NOMO-1 treated with dmso at 0.1 percent for 144 hours (cell line): ENCODE measurements at regions not wholly inside any gene's neighbourhood (a gene's known extent, or its start where the extent isn't known, plus 50 kb on each side); places are given as distances from the start of the nearest gene placed in this dataset.
"Not testable (repeated sequence)": the region's sequence is repeated elsewhere in the genome, so short reads cannot be mapped to it uniquely, and the experiment has no call there.

Experiments
- DNase-seq: peaks from one replicate; lab custom pipeline; 2025; ENCODE audit not compliant: unreplicated experiment; lab: John Stamatoyannopoulos, UW

DNA sequence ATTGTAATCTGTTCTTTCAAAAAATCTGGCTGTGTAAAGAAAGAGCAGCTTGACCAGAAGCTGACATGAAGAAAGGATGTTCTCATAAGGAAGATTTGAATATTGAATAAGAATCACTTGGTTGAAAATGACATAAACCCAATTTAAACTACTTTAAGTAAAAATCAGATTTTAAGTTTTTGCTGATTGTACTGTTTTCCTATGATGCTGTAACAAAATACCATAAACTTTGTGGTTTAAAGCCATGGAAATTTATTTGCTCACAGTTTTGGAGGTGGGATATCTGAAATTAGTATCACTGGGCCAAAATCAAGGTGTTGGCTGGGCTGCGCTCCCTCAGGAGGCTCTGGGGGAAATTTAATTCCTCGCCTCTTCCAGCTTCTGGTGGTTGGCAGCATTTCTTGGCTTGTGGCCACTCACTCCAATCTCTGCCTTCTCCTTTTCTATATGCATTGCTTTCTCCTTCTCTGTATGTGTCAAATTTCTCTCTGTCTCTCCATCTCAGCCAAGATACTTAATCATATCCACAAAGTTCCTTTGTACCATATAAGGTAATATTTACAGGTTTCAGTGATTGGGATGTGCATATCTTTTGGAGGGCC is 141.2 kb upstream of the ZFP64 start:
- no peak for DNase-seq

DNA sequence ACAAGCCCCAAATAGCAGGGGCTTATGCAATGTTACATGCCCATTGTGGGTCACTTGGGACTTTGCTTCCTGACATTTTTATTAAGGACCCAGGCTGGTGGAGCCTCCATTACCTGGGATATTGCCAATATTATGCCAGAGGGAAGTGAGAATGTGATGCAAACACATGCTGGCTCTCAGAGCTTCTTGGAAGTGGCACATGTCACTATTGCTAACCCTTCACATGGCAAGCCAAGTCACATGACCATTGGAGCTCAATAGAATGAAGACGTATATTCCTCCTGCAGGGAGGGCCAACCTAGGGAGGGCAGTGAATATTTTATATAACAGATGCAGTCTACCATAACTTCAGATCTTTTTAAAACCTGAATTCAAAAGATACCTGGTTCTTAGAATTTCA is 140.7 kb upstream of the ZFP64 start:
- DNase-seq, result no peak

GRCh38 chr20:52331655-52332054 is 140.1 kb upstream of the ZFP64 start:
- no peak for DNase-seq

- no peak for DNase-seq
These were observed 129.8 kb upstream of the ZFP64 start for GRCh38 chr20:52321396-52321795.

DNA sequence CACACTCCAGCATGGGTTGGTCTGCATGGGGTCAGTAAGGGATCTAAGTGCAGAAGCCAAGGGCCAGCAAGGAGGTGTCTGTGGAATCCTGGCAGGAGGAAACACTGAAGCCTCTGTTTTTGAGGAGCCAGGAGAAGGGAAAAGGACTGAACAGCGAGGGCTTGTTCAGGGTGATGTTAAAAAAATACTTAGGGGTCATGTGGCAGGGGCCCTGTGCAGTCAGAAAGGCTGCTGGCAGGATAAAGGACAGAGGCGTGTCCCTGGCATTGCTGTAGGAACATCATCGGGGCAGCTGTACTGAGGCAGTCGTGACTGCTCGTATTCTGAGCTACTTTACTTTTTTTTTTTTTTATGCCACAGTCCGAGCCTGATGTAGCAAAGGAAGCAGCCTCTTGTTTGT is 127.1 kb upstream of the ZFP64 start:
- no peak for DNase-seq

DNA sequence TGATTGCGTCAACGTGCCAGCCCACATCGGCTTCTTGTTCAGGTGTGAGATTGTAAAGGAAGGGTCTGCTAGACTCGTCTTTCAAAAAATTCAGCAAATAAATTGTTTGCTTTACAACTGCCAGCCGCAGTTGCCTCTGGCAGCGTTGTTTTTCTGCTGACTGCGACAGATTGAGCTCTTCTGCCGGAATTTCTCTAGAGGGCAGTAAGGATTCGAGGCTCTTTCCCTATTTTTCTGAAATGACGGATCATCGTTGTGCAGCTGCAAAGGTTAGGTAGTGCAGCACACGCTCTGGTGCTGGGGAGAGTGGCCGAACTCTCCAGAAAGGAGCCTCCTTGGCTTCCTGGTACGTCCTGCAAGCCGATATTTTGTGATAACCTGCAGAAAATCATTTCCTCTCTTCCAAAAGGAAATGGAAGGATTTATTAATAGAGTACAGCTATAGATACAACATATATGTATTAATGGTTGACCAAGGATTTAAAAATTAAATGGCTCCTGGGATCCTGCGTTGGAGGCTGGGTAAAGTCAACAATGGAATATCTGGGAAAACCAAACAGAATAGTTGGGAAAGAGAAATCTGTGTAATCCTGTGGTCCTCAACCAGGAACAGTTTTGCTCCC is 121.9 kb upstream of the ZFP64 start:
- no peak for DNase-seq

GRCh38 chr20:52312132-52312729 is 120.7 kb upstream of the ZFP64 start:
- peak; percentile 19 for DNase-seq

GRCh38 chr20:52311209-52311794 is 119.7 kb upstream of the ZFP64 start:
- no peak for DNase-seq

DNA sequence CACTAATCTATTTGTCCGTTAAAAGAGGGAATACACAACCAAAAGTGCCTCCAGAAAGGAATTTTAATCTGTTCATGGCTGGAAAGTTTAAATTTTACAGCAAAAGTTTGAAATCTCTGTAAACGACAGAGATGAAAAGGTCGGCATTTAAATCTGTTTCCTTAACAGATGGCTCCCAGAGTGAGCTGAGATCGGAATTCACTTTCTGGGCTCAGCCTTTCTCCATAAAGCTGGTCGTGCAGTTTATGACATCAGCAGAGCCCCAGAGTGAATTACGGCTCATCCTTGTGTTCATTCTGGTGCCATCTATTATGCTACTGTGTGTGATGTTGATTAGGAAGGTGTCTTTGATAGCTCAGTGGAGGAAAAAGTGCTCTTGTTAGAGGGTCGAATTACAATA is 117.6 kb upstream of the ZFP64 start:
- no peak for DNase-seq

GRCh38 chr20:52306477-52306876 is 114.9 kb upstream of the ZFP64 start:
- DNase-seq, result no peak

DNA sequence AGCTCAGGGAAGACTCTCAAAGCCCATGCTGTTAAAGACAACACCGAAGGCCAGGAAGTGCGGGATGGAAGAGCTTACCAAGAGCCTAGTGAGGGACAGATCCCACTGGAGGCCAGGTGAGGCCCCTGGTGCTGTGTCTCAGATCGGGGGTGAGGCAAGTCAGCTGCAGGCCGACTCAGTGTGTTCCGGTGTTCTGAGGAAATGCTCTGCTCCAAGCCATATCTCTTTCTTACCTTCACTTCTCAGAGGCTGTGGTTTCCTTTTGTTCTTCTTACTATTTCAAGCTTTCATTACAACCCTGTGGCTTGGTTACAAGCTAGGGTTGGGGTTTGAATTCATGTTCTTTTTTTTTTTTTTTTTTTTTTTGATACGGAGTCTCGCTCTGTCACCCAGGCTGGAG is 114.3 kb upstream of the ZFP64 start:
- no peak for DNase-seq

GRCh38 chr20:52305024-52305645 is 113.6 kb upstream of the ZFP64 start:
- no peak for DNase-seq

GRCh38 chr20:52303281-52303950 is 111.8 kb upstream of the ZFP64 start:
- no peak for DNase-seq

DNA sequence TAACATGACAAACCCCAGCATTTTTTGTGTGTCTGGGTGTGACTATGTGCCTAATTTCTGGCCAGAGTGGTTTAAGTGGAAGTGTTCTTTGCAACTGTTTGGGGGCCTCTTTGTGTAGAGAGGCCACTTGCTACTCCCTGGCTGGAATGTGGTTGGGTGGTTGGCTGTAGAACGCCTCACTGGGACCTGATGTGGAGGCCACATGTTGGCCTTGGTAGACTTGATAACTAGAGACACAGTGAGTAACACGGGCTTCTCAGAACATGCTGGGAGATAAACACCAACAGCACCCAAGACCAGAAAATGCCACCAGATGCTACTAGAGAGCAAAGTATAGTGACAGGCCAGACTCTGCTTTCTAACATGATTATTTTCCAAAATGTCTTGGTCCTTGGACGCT is 111.2 kb upstream of the ZFP64 start:
- DNase-seq, result no peak

DNA sequence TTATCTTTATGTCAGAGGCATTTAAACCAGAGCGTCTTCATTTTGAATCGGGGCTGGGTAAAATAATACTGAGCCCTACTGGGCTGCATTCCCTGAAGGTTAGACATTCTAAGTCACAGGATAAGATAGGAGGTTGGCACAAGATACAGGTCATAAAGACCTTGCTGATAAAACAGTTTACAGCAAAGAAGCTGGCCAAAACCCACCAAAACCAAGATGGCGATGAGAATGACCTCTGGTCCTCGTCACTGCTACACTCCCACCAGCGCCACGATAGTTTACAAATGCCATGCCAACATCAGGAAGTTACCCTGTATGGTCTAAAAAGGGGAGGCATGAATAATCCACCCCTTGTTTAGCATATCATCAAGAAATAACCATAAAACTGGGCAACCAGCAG is 110.5 kb upstream of the ZFP64 start:
- DNase-seq, result not testable (repeated sequence)

- no peak for DNase-seq
These were observed 104.0 kb upstream of the ZFP64 start for GRCh38 chr20:52295556-52295955.

DNA sequence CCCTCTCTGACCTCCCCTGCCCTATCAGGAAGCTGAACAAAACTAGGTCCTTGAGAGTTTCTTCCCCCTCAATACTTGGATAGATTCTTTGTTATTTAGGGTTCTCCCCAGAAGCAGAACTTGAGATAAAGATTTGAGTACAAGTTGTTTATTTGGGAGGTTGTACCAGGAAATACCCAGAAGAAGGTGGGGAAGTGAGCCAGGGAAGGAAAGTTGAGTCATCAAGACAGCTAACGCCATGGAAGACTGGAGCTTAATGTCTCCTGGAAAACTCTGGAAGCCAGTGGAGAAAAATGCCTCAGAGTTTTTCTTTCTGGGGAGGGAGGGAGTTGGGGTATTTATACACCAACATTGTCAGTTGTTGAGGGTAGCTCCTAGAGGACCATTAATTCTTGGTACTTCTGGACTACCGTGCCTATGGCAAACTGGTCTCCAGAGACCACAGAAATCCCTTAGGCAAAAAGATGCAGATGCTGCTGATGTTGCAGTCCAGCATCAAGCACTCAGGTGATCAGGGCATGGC is 102.6 kb upstream of the ZFP64 start:
- DNase-seq, result no peak

- no peak for DNase-seq
These were observed 99.5 kb upstream of the ZFP64 start for GRCh38 chr20:52291109-52291508.

DNA sequence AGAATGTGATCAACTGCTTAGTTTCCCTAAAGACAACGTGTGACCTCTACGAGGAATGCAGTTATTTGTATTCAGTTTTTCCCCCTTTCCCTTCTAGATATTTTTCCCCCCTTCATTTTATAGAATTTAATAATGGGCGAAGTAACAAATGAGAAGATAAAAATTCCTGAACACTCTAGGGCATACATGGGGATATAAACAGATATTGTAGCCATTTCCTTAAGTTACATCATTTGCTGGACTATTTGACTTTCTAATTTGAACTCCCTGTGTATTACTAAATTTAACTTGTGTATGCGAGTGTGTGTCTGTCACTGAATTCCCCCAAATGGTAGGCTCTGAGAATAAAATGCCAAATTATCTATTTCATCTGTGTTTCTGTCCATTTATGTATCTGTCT is 99.0 kb upstream of the ZFP64 start:
- DNase-seq, result no peak

DNA sequence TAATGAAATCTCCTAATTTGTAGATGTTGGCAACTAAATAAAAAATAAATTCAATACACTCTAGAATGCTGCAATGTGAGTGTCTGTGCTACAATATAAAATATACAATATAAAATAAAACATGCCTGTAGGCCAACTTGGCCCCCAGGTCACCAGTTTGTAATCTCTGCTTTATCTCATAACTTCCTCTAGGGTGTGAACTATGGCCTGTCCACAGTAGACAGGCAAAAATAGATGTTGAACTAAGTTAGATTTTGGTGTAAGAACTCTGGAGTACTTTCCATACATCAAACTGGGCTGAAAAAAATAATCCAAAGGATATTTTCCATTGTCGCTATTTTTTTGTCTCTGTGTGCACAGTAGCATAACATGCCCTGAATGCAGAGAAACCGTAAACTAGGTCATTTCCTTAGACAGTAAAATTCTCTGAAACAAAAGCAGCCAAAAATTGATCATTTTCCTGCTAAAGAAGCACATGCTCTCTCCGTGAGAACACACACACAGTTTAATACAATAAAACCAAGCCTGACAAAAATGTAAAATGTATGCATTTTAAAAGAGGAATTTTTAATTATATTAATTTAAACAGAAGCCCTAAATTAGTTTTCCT is 98.5 kb upstream of the ZFP64 start:
- DNase-seq, result no peak

- DNase-seq, result no peak
These were observed 88.8 kb upstream of the ZFP64 start for GRCh38 chr20:52280407-52280806.
